ENCODE measurements at regions not wholly inside any gene's neighbourhood (a gene's known extent, or its start where the extent isn't known, plus 50 kb on each side); places are given as distances from the start of the nearest gene placed in this dataset.
"Not testable (repeated sequence)": the region's sequence is repeated elsewhere in the genome, so short reads cannot be mapped to it uniquely, and the experiment has no call there.

GRCh38 chr2:16381511-16381910, 284.1 kb downstream of the CYRIA start:
- no peaks in the 10 kb centered on the region for H3K9me3 ChIP-seq (ENCODE audit: severe bottlenecking)
- no peak for TF ChIP-seq CTCF (IDR thresholded peaks at IDR 0.05; ENCODE audit: poor library complexity, severe bottlenecking)
- no peak for ATAC-seq (ENCODE audit: low read depth)

DNA sequence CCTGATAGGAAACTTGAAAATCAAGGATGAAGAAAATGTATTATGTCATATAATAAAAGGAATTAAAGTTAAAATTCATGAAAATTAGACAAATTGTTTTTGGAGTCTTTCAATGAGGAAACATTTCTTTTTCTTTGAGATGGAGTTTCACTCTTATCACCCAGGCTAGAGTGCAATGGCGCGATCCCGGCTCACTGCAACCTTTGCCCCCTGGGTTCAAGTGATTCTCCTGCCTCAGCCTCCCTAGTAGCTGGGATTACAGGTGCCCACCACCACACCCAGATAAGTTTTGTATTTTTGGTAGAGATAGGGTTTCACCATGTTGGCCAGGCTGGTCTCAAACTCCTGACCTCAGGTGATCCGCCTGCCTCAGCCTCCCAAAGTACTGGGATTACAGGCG, 285.7 kb downstream of the CYRIA start:
- not testable (repeated sequence) for H3K4me1 ChIP-seq (ENCODE audit: insufficient read depth, poor library complexity, severe bottlenecking); H3K4me3 ChIP-seq (ENCODE audit: severe bottlenecking); DNase-seq (ENCODE audit: low spot score); H3K27ac ChIP-seq (ENCODE audit: poor library complexity, severe bottlenecking); H3K9me3 ChIP-seq (ENCODE audit: severe bottlenecking); H3K36me3 ChIP-seq (ENCODE audit: low read depth); ATAC-seq (ENCODE audit: low read depth); H3K27me3 ChIP-seq (ENCODE audit: insufficient read depth, poor library complexity, severe bottlenecking)

More at GRCh38 chr2:16381511-16381910, 284.1 kb downstream of the CYRIA start:
- H3K36me3 ChIP-seq (ENCODE audit: low read depth): no peaks in the 10 kb centered on the region
- H3K27me3 ChIP-seq (ENCODE audit: insufficient read depth, poor library complexity, severe bottlenecking): peaks cover 4% of the 10 kb centered on the region
- no peak overlapping the region for H3K4me3 ChIP-seq (ENCODE audit: severe bottlenecking)
- no peaks in the 10 kb centered on the region for H3K4me1 ChIP-seq (ENCODE audit: insufficient read depth, poor library complexity, severe bottlenecking)
- no peak for DNase-seq (ENCODE audit: low spot score)
- H3K27ac ChIP-seq (ENCODE audit: poor library complexity, severe bottlenecking): no peak overlapping the region

GRCh38 chr2:16379061-16379460, 286.6 kb downstream of the CYRIA start:
- H3K36me3 ChIP-seq (ENCODE audit: low read depth); ATAC-seq (ENCODE audit: low read depth); H3K9me3 ChIP-seq (ENCODE audit: severe bottlenecking); H3K4me1 ChIP-seq (ENCODE audit: insufficient read depth, poor library complexity, severe bottlenecking); H3K27ac ChIP-seq (ENCODE audit: poor library complexity, severe bottlenecking); H3K27me3 ChIP-seq (ENCODE audit: insufficient read depth, poor library complexity, severe bottlenecking); DNase-seq (ENCODE audit: low spot score); H3K4me3 ChIP-seq (ENCODE audit: severe bottlenecking): not testable (repeated sequence)

DNA sequence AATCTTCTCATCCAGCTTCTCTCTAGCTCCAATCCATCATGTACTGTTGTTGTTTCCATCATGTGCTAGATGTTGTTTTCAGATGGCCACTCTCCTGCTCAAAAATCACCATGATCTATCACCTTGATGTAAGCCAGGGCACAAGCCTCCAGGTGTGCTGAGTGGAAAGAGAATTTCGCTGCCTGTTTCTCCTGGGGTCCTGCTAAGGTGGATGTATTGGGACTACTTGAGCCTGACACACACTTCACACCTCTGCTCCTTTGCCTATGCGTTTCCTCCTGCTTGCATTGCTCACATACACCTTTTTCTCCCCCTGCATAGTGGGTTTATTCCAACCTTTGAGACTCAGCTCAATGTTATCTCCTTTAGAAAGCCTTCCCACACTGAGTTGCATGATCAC, 287.6 kb downstream of the CYRIA start:
- no peak for TF ChIP-seq CTCF (IDR thresholded peaks at IDR 0.05; ENCODE audit: poor library complexity, severe bottlenecking)
- Histone ChIP-seq H3K36me3 (ENCODE audit: low read depth) (no peaks in the 10 kb centered on the region), H3K27ac (ENCODE audit: poor library complexity, severe bottlenecking) (no peak overlapping the region), H3K4me3 (ENCODE audit: severe bottlenecking) (no peak overlapping the region), H3K27me3 (ENCODE audit: insufficient read depth, poor library complexity, severe bottlenecking) (no peaks in the 10 kb centered on the region), H3K9me3 (ENCODE audit: severe bottlenecking) (no peaks in the 10 kb centered on the region), H3K4me1 (ENCODE audit: insufficient read depth, poor library complexity, severe bottlenecking) (no peaks in the 10 kb centered on the region)
- DNase-seq (ENCODE audit: low spot score) (no peak), ATAC-seq (ENCODE audit: low read depth) (no peak)

GRCh38 chr2:16375981-16376380, 289.7 kb downstream of the CYRIA start:
- H3K9me3 ChIP-seq (ENCODE audit: severe bottlenecking): no peaks in the 10 kb centered on the region
- DNase-seq (ENCODE audit: low spot score): no peak
- H3K27ac ChIP-seq (ENCODE audit: poor library complexity, severe bottlenecking): no peak overlapping the region
- no peaks in the 10 kb centered on the region for H3K36me3 ChIP-seq (ENCODE audit: low read depth)
- TF ChIP-seq CTCF (IDR thresholded peaks at IDR 0.05; ENCODE audit: poor library complexity, severe bottlenecking): no peak
- H3K4me1 ChIP-seq (ENCODE audit: insufficient read depth, poor library complexity, severe bottlenecking): no peaks in the 10 kb centered on the region
- H3K4me3 ChIP-seq (ENCODE audit: severe bottlenecking): no peak overlapping the region
- H3K27me3 ChIP-seq (ENCODE audit: insufficient read depth, poor library complexity, severe bottlenecking): no peaks in the 10 kb centered on the region
- ATAC-seq (ENCODE audit: low read depth): no peak

DNA sequence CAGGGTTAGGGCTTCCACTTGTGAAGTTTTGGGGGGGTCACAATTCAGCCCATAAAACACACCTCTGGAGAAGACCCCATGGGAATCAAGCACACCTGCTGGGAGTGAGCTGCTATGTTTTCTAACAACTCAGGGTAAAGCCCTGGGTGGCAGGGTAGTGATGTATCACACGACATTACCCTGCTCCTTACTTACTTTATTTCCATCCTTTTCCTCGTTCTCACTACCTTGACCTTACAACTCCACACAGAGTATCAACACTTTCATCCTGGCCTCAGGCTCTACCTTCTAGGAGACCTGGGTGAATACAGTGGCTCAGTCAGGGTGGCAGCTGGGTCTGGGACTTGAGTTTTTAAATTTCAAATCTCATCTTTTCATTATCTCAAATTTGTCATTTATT, 290.3 kb downstream of the CYRIA start:
- DNase-seq (ENCODE audit: low spot score): no peak
- no peak for ATAC-seq (ENCODE audit: low read depth)
- no peak overlapping the region for H3K27ac ChIP-seq (ENCODE audit: poor library complexity, severe bottlenecking)

More for the DNA sequence above, 290.3 kb downstream of the CYRIA start:
- TF ChIP-seq CTCF (IDR thresholded peaks at IDR 0.05; ENCODE audit: poor library complexity, severe bottlenecking): no peak
- no peaks in the 10 kb centered on the region for H3K4me1 ChIP-seq (ENCODE audit: insufficient read depth, poor library complexity, severe bottlenecking)
- H3K36me3 ChIP-seq (ENCODE audit: low read depth): no peaks in the 10 kb centered on the region
- H3K4me3 ChIP-seq (ENCODE audit: severe bottlenecking): no peak overlapping the region
- H3K27me3 ChIP-seq (ENCODE audit: insufficient read depth, poor library complexity, severe bottlenecking): no peaks in the 10 kb centered on the region
- no peaks in the 10 kb centered on the region for H3K9me3 ChIP-seq (ENCODE audit: severe bottlenecking)

All from RWPE2 (cell line).